ENCODE measurements at regions not wholly inside any gene's neighbourhood (a gene's known extent, or its start where the extent isn't known, plus 50 kb on each side); places are given as distances from the start of the nearest gene placed in this dataset.
"Not testable (repeated sequence)": the region's sequence is repeated elsewhere in the genome, so short reads cannot be mapped to it uniquely, and the experiment has no call there.

DNA sequence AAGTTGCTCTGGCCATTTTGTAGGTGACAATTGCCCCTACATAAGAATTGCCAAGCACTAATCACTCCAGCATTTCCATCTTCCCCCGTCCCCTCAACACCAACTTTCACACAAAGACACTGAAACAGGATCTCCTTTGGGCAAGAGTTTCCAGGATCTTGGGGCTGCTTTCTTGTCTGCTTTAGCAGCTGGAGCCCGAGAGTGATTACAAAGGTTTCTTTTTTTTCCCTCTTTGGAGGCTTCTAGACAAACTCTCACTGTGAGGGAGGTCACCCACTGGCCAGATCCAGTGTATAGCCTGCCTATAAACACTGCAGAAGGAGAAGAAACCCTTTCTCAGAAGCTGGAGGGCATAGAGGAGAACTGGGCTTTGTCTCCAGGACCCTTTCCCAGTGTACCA is 92.5 kb downstream of the APIP start:
- H3K27ac ChIP-seq: no peak overlapping the region; the same call in 1 of the 2 replicates
- TF ChIP-seq, protein P1, sequence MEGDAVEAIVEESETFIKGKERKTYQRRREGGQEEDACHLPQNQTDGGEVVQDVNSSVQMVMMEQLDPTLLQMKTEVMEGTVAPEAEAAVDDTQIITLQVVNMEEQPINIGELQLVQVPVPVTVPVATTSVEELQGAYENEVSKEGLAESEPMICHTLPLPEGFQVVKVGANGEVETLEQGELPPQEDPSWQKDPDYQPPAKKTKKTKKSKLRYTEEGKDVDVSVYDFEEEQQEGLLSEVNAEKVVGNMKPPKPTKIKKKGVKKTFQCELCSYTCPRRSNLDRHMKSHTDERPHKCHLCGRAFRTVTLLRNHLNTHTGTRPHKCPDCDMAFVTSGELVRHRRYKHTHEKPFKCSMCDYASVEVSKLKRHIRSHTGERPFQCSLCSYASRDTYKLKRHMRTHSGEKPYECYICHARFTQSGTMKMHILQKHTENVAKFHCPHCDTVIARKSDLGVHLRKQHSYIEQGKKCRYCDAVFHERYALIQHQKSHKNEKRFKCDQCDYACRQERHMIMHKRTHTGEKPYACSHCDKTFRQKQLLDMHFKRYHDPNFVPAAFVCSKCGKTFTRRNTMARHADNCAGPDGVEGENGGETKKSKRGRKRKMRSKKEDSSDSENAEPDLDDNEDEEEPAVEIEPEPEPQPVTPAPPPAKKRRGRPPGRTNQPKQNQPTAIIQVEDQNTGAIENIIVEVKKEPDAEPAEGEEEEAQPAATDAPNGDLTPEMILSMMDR (conservative IDR thresholded peaks at IDR 0.05): no peak

DNA sequence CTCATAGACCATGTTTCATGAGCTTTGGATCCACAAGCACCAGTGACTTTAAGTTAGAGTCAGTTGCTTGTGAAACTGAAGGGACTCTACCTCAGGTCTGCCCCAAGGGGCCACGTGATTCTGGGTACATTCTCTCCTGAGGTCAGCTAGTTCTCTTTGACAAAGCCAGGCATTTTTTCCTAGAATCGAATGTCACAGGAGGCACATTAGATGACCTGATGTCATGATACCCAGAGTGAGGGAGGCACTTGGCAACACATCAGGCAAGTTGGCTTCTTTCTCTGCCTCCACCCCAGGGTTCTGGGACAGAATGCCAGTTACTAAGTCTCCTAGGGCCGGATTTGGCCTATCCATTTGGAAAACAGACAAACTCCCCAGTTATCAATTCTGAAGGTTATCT is 93.0 kb downstream of the APIP start:
- TF ChIP-seq, protein P1 (conservative IDR thresholded peaks at IDR 0.05): no peak
- H3K27ac ChIP-seq: no peak overlapping the region

DNA sequence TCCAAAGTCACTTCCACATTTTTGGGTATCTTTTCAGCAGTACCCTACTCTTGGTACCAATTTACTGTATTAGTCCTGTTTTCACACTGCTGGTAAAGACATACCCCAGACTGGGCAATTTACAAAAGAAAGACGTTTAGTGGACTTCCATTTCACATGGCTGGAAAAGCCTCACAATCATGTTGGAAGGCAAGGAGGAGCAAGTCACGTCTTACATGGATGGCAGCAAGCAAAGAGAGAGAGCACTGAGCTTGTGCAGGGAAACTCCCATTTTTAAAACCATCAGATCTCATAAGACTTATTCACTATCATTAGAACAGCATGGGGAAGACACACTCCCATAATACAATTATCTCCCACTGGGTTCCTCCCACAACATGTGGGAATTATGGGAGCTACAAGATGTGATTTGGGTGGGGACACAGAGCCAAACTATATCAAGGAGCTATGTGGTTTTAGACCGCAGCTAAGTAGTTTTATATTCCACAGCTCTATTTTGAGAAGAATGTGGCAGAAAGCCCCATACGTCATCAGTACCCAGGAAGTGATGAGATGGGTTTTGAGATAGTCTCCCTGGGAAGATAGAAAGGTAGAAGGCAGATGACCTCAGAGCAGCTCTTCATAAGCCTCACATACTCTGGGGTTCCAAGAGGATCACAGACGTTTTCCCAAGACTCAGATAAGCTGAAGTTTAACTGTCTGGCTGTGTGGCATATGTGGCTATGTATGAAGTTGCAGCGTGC is 96.3 kb downstream of the APIP start:
- H3K27ac ChIP-seq: no peak overlapping the region
- TF ChIP-seq, protein P1 (conservative IDR thresholded peaks at IDR 0.05): no peak

DNA sequence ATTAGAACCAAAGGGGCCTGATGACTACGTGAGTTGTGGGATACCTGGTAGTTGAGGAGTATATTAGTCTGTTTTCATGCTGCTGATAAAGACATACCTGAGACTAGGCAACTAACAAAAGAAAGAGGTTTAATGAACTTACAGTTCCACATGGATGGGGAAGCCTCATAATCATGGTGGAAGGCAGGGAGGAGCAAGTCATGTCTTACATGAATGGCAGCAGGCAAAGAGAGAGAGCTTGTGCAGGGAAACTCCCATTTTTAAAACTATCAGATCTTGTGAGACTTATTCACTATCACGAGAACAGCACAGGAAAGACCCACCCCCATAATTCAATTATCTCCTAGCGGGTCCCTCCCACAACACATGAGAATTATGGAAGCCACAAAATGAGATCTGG is 98.4 kb downstream of the APIP start:
- H3K27ac ChIP-seq: not testable (repeated sequence)

DNA sequence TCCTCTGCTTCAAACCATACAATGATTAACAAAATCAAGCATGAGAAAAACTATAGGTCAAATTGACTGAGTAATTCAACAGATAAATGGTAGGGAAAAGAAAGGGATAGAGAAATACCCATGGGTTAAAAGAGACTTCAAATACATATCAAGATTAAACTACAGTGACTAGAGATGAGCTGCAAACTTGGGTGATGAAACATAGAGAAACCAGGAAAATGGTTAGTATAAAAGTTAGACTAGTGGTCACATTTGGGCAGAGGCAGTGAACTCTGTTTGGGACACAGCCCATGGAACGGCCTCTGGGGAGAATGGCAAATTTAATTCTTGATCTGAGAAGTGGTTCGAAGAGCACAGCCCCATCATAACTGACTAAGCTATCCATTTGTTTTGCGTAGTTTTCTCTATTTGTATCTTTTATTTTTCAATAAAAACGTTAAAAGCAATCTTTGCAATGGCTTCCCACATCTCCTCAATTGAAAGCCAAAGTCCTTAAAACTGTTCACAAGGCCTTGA is 99.4 kb downstream of the APIP start:
- no peak overlapping the region for H3K27ac ChIP-seq
- TF ChIP-seq, protein P1 (conservative IDR thresholded peaks at IDR 0.05): no peak

DNA sequence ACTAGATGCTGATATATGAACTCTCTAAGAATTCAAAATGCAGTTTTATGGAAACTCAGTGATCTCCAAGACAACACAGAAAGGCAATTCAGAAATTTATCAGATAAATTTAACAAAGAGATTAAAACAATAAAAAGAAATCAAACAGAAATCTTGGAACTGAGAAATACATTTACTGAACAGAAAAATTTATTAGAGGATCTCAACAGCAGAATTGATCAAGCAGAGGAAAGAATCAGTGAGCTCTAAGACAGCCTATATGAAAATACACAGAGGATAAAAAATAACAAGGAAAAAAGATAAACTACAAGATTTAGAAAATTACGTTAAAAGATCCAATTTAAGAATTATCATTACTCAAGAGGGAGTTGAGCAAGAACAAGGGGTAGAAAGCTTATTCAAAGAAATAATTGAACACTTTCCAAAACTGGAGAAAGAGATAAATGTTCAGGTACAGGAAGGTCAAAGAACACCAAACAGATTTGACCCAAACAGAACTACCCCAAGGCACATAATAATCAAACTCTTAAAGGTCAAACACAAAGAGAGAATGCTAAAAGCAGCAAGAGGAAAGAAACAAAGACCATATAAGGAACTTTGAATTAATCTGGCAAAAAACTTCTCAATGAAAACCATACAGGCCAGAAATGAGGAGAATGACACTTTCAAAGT is 103.1 kb downstream of the APIP start:
- TF ChIP-seq, protein P1 (conservative IDR thresholded peaks at IDR 0.05): no peak
- no peak overlapping the region for H3K27ac ChIP-seq

DNA sequence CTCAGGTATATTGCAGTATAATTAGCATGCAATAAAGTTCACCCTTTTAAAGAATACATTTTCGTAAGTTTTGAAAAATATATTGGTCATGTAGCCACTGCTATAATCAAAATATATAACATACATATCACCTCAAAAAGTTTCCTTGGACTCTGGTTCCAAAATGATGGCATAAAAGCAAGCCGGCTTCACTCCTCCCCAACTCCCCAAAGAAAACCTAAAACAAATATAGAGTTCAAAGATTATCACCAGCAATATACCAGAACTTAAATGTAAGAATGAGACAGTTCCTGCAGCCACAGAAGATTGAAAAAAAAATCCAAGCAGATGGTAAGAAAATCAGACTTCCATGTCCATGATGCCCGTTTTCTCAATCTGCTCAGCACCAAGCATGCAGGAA is 104.3 kb downstream of the APIP start:
- no peak overlapping the region for H3K27ac ChIP-seq
- TF ChIP-seq, protein P1 (conservative IDR thresholded peaks at IDR 0.05): no peak

DNA sequence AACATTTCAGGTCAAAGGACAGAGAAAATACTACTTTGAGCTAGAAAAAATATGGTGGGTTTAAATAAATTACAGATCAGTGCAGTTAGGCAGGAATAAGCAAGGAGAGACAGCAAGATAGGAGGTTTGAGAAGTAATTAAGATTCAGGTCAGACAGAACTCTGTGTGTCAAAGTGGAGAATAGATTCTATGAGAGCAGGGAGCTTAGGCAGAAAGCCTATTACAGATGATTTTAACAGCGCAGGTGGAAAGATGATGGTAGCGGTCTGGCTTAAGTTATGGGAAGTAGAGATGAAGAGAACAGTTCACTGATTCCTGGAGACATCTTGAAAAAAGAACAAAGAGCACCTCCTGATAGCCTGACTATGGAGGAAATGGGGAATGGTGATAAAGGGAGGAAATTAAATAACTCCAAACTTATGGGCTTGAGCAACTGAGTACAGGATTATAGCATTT is 106.0 kb downstream of the APIP start:
- TF ChIP-seq, protein P1 (conservative IDR thresholded peaks at IDR 0.05): no peak

More for the DNA sequence above, 106.0 kb downstream of the APIP start:
- no peak overlapping the region for H3K27ac ChIP-seq

Data from VCaP (cell line).